ENCODE measurements at regions not wholly inside any gene's neighbourhood (a gene's known extent, or its start where the extent isn't known, plus 50 kb on each side); places are given as distances from the start of the nearest gene placed in this dataset.

DNA sequence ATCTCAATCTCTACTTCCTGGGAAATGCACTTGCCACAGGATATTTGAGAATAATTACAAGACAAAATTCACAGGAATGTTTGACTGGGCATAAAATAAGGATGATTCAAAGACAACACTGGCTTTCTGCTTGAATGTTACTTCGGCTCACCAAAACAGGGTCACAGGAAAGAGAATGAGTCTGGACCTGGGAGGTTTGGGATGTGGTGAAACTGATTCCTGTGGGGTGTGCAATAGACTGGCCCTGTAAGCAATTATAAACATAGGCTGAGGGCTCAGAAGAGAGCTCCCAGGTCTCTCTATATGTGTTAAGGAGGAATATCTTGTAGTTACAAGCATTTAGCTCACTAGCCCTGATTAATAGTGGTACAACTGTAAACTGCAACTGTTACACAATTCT, 613.9 kb upstream of the CELF2 start:
- no peaks in the 10 kb centered on the region for H3K27me3 ChIP-seq (replicated peaks; ENCODE audit: insufficient read depth)
- H3K4me3 ChIP-seq, result no peak overlapping the region
- H3F3A ChIP-seq (ENCODE audit: insufficient read depth), result no peaks in the 10 kb centered on the region
- H3K4me1 ChIP-seq (ENCODE audit: insufficient read depth), result no peaks in the 10 kb centered on the region
- no peak for TF ChIP-seq EZH2phosphoT487 (IDR thresholded peaks at IDR 0.05; ENCODE audit: insufficient read depth, low read depth)
- TF ChIP-seq EZH2 (IDR thresholded peaks at IDR 0.05; ENCODE audit: insufficient read depth, poor library complexity, severe bottlenecking), result no peak
- no peaks in the 10 kb centered on the region for H3K9me2 ChIP-seq (ENCODE audit: insufficient read depth)
- no peaks in the 10 kb centered on the region for H3K79me2 ChIP-seq (ENCODE audit: insufficient read depth)
- no peak overlapping the region for H3K9ac ChIP-seq
- no peak overlapping the region for H3K27ac ChIP-seq
- no peak overlapping the region for H3K4me2 ChIP-seq (ENCODE audit: unreplicated experiment)
- in situ Hi-C loops (cut with MboI), result no loop called here
- DNase-seq, result no peak
- WGBS, 2 experiments (ENCODE audit: low coverage in 1 of 2, low lambda C conversion rate in 2 of 2, missing lambda C conversion rate in 2 of 2), result 48% methylated on average over 1 of the region's 1 CpG
- no peaks in the 10 kb centered on the region for H4K20me1 ChIP-seq (ENCODE audit: insufficient read depth)
- H3K36me3 ChIP-seq (ENCODE audit: low read depth), result no peaks in the 10 kb centered on the region
- H3K9me3 ChIP-seq (ENCODE audit: low read depth), result no peaks in the 10 kb centered on the region
- H2AFZ ChIP-seq, result no peak overlapping the region

DNA sequence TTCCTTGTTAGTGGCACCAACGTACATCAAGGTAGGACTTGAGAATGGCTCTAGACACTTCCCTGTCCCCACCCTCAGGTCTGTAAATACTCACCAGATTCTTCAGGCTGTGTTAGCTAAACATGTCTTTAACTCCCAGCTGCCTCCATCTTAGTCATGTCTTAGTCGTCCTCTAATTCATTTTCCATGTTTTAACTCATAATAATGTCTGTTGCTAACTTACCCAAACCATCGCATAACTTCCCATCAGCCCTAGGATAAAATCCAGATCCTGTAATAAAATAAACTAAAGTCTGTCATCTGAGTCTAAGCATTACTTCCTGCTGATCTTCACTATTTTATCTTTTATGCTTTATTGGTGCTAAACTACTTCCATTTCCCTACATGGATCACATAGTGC, 600.0 kb upstream of the CELF2 start:
- no peak overlapping the region for H3K4me2 ChIP-seq (ENCODE audit: unreplicated experiment)
- in situ Hi-C loops (cut with MboI), result no loop called here
- H3K9me3 ChIP-seq (ENCODE audit: low read depth), result no peaks in the 10 kb centered on the region
- no peak overlapping the region for H3K9ac ChIP-seq
- H3K36me3 ChIP-seq (ENCODE audit: low read depth), result no peaks in the 10 kb centered on the region
- H3K27ac ChIP-seq, result no peak overlapping the region
- H4K20me1 ChIP-seq (ENCODE audit: insufficient read depth), result no peaks in the 10 kb centered on the region
- H3K27me3 ChIP-seq (replicated peaks; ENCODE audit: insufficient read depth), result no peaks in the 10 kb centered on the region
- no peaks in the 10 kb centered on the region for H3K9me2 ChIP-seq (ENCODE audit: insufficient read depth)
- no peaks in the 10 kb centered on the region for H3K4me1 ChIP-seq (ENCODE audit: insufficient read depth)
- no peak overlapping the region for H3K4me3 ChIP-seq
- TF ChIP-seq EZH2phosphoT487 (IDR thresholded peaks at IDR 0.05; ENCODE audit: insufficient read depth, low read depth) (no peak), EZH2 (IDR thresholded peaks at IDR 0.05; ENCODE audit: insufficient read depth, poor library complexity, severe bottlenecking) (no peak)
- H2AFZ ChIP-seq, result no peak overlapping the region
- H3K79me2 ChIP-seq (ENCODE audit: insufficient read depth), result no peaks in the 10 kb centered on the region
- DNase-seq, result no peak
- WGBS, 2 experiments (ENCODE audit: low coverage in 1 of 2, low lambda C conversion rate in 2 of 2, missing lambda C conversion rate in 2 of 2), result 44 to 49% methylated on average over 3 of the region's 3 CpGs
- H3F3A ChIP-seq (ENCODE audit: insufficient read depth), result no peaks in the 10 kb centered on the region

DNA sequence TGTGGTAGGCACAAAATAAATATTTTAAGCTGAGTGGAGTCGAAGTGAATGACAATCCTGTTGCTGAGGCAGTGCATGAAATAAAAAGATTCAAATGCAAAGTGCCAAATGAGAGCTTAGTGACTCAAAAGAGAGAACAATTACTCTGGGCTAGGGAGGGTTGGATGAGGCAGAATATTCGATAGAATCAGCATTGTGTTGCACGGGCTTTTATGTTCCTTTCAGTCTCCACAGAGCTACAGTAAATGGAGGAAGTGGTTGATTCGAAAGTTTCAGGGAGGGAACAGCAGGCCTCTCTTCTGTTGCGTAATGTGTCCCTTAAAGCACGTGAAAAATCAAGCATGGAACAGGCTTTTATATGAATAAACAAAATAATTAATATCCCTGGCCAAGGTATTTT, 599.3 kb upstream of the CELF2 start:
- no peaks in the 10 kb centered on the region for H3K9me2 ChIP-seq (ENCODE audit: insufficient read depth)
- DNase-seq, result no peak
- no peak overlapping the region for H3K4me2 ChIP-seq (ENCODE audit: unreplicated experiment)
- no peak overlapping the region for H2AFZ ChIP-seq
- in situ Hi-C loops (cut with MboI), result no loop called here
- no peak overlapping the region for H3K27ac ChIP-seq
- no peaks in the 10 kb centered on the region for H3K27me3 ChIP-seq (replicated peaks; ENCODE audit: insufficient read depth)
- no peaks in the 10 kb centered on the region for H3K79me2 ChIP-seq (ENCODE audit: insufficient read depth)
- TF ChIP-seq EZH2phosphoT487 (IDR thresholded peaks at IDR 0.05; ENCODE audit: insufficient read depth, low read depth), result no peak
- TF ChIP-seq EZH2 (IDR thresholded peaks at IDR 0.05; ENCODE audit: insufficient read depth, poor library complexity, severe bottlenecking), result no peak
- WGBS, 2 experiments (ENCODE audit: low coverage in 1 of 2, low lambda C conversion rate in 2 of 2, missing lambda C conversion rate in 2 of 2), result 42 to 45% methylated on average over 6 of the region's 6 CpGs
- H3K9ac ChIP-seq, result no peak overlapping the region
- no peaks in the 10 kb centered on the region for H4K20me1 ChIP-seq (ENCODE audit: insufficient read depth)
- no peaks in the 10 kb centered on the region for H3K4me1 ChIP-seq (ENCODE audit: insufficient read depth)
- no peaks in the 10 kb centered on the region for H3F3A ChIP-seq (ENCODE audit: insufficient read depth)
- no peaks in the 10 kb centered on the region for H3K9me3 ChIP-seq (ENCODE audit: low read depth)
- H3K36me3 ChIP-seq (ENCODE audit: low read depth), result no peaks in the 10 kb centered on the region
- no peak overlapping the region for H3K4me3 ChIP-seq

DNA sequence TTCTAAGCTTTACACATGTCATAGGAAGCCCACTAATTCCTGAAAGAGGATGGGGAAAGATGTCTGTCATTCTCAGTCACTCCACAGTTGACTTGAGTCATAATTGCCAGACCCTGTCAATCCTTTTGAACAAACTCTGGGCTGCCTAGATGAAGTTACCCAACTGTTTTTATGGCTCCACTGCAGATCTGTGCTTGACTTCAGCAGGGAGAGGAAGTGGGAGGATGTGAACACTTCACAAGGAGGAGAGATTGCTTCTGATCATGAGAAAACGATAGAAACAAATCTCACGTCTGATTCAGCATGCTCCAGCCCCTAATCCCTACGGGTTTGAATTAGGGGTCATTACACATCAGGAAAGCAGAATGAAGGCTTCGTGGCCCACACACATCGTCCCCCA, 596.6 kb upstream of the CELF2 start:
- H3K4me3 ChIP-seq, result no peak overlapping the region
- no peaks in the 10 kb centered on the region for H3K4me1 ChIP-seq (ENCODE audit: insufficient read depth)
- in situ Hi-C loops (cut with MboI), result no loop called here
- H2AFZ ChIP-seq, result no peak overlapping the region
- no peak for TF ChIP-seq EZH2phosphoT487 (IDR thresholded peaks at IDR 0.05; ENCODE audit: insufficient read depth, low read depth)
- TF ChIP-seq EZH2 (IDR thresholded peaks at IDR 0.05; ENCODE audit: insufficient read depth, poor library complexity, severe bottlenecking), result no peak
- H3K27ac ChIP-seq, result no peak overlapping the region
- no peaks in the 10 kb centered on the region for H3K36me3 ChIP-seq (ENCODE audit: low read depth)
- no peaks in the 10 kb centered on the region for H3K9me2 ChIP-seq (ENCODE audit: insufficient read depth)
- H3K27me3 ChIP-seq (replicated peaks; ENCODE audit: insufficient read depth), result no peaks in the 10 kb centered on the region
- DNase-seq, result no peak
- 28 to 37% methylated on average over 5 of the region's 5 CpGs for WGBS, 2 experiments (ENCODE audit: low coverage in 1 of 2, low lambda C conversion rate in 2 of 2, missing lambda C conversion rate in 2 of 2)
- H4K20me1 ChIP-seq (ENCODE audit: insufficient read depth), result no peaks in the 10 kb centered on the region
- H3K4me2 ChIP-seq (ENCODE audit: unreplicated experiment), result no peak overlapping the region
- no peaks in the 10 kb centered on the region for H3K79me2 ChIP-seq (ENCODE audit: insufficient read depth)
- H3K9ac ChIP-seq, result no peak overlapping the region
- H3K9me3 ChIP-seq (ENCODE audit: low read depth), result no peaks in the 10 kb centered on the region
- no peaks in the 10 kb centered on the region for H3F3A ChIP-seq (ENCODE audit: insufficient read depth)

DNA sequence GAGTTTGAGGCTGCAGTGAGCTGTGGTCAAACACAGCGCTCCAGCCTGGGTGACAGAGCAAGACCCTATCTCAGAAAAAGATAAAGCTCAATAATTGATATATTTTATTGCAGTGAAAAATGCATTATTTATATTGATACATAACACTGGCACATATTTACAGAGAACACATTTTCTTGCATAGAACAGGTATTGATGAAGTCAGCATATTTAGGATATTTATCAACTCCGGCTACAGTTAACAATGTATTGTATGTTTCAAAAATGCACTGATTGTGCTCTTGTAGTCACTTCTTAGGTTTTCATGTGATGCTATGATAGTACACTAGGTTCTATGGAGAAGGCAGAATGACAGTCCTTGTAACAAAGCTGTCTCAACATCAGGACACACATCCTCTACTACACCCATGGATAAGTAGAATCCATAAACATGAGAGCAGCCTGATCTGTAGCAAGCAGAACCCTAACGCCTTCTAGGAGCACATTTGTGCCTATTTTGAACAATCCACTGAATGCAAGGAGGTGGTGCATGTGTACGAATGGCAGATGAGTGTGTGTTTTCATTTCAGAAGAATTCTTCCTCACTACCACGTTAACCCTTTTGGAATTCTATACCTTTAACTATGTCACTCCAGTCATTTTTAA, 586.1 kb upstream of the CELF2 start:
- no peak for TF ChIP-seq EZH2phosphoT487 (IDR thresholded peaks at IDR 0.05; ENCODE audit: insufficient read depth, low read depth)
- TF ChIP-seq EZH2 (IDR thresholded peaks at IDR 0.05; ENCODE audit: insufficient read depth, poor library complexity, severe bottlenecking), result no peak
- no peak for DNase-seq
- no peaks in the 10 kb centered on the region for H3K9me2 ChIP-seq (ENCODE audit: insufficient read depth)
- no peaks in the 10 kb centered on the region for H3K79me2 ChIP-seq (ENCODE audit: insufficient read depth)
- no peaks in the 10 kb centered on the region for H3F3A ChIP-seq (ENCODE audit: insufficient read depth)
- no peak overlapping the region for H3K4me2 ChIP-seq (ENCODE audit: unreplicated experiment)
- H3K27me3 ChIP-seq (replicated peaks; ENCODE audit: insufficient read depth), result no peaks in the 10 kb centered on the region
- no peaks in the 10 kb centered on the region for H3K4me1 ChIP-seq (ENCODE audit: insufficient read depth)
- no peak overlapping the region for H3K4me3 ChIP-seq
- no peak overlapping the region for H3K9ac ChIP-seq
- H3K27ac ChIP-seq, result no peak overlapping the region
- H2AFZ ChIP-seq, result no peak overlapping the region
- no peaks in the 10 kb centered on the region for H3K9me3 ChIP-seq (ENCODE audit: low read depth)
- no peaks in the 10 kb centered on the region for H4K20me1 ChIP-seq (ENCODE audit: insufficient read depth)
- in situ Hi-C loops (cut with MboI), result no loop called here
- H3K36me3 ChIP-seq (ENCODE audit: low read depth), result no peaks in the 10 kb centered on the region
- 50 to 56% methylated on average over 5 of the region's 5 CpGs for WGBS, 2 experiments (ENCODE audit: low coverage in 1 of 2, low lambda C conversion rate in 2 of 2, missing lambda C conversion rate in 2 of 2)
